Adrenal gland (tissue), 5 donors: ENCODE measurements at regions not wholly inside any gene's neighbourhood (a gene's known extent, or its start where the extent isn't known, plus 50 kb on each side); places are given as distances from the start of the nearest gene placed in this dataset.

Experiments used
- POLR2A ChIP-seq, 2 donors: fragments of 450-650 bp; IDR thresholded peaks; one replicate each; pipeline ENCODE4 v1.6.1; 2017; ENCODE audit warnings: antibody characterized with exemption in 2 of 2, mild to moderate bottlenecking in 2 of 2, moderate library complexity in 1 of 2
- TF ChIP-seq, protein P1 (sequence below), 6 experiments: fragments of 450-650 bp in 4 of 6; fragments of 200-600 bp in 2 of 6; sonication (generic) in 1 of 6; IDR thresholded peaks; 1 replicate in 5 of 6; 2 replicates in 1 of 6; pipeline versions ENCODE4 v1.5.1 to v1.8.0; 2016 to 2021; ENCODE audit warnings: antibody characterized with exemption in 6 of 6, mild to moderate bottlenecking in 2 of 6, moderate library complexity in 1 of 6
- donor health status: DM: no; HTN: no; CAD: no.

DNA sequence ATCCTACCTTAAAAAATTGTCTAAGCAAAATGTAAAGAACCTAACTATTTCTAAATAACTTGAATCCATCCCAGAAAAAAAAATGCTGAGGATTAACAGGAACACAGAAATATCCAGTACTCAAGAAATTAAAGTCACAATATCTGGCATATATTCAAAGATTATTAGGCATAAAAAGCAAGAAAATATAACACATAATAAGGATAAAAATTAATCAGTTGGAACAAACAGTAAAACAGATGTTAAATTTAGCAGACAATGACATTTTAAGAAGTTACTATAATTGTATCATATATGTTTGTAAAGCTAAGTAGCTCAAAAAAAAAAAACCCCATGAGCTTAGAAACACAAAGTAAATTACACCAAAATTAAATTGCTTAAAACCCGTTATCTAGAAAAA is 427.4 kb upstream of the GYPC start:
- TF ChIP-seq, protein P1, sequence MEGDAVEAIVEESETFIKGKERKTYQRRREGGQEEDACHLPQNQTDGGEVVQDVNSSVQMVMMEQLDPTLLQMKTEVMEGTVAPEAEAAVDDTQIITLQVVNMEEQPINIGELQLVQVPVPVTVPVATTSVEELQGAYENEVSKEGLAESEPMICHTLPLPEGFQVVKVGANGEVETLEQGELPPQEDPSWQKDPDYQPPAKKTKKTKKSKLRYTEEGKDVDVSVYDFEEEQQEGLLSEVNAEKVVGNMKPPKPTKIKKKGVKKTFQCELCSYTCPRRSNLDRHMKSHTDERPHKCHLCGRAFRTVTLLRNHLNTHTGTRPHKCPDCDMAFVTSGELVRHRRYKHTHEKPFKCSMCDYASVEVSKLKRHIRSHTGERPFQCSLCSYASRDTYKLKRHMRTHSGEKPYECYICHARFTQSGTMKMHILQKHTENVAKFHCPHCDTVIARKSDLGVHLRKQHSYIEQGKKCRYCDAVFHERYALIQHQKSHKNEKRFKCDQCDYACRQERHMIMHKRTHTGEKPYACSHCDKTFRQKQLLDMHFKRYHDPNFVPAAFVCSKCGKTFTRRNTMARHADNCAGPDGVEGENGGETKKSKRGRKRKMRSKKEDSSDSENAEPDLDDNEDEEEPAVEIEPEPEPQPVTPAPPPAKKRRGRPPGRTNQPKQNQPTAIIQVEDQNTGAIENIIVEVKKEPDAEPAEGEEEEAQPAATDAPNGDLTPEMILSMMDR (IDR thresholded peaks at IDR 0.05) = no peak
- no peak for TF ChIP-seq POLR2A (IDR thresholded peaks at IDR 0.05)
